PC-9 (cell line): ENCODE measurements at regions not wholly inside any gene's neighbourhood (a gene's known extent, or its start where the extent isn't known, plus 50 kb on each side); places are given as distances from the start of the nearest gene placed in this dataset.

Experiments
- BruUV-seq: library from RNA; stranded (reverse); fragments of 400-500 nt; replicated peaks from 2 replicates; lab custom pipeline; 2021; lab: Mats Ljungman, UMichigan
- CTCF ChIA-PET: fragments of 300-600 bp; sonication (Branson Sonifier 250); formaldehyde crosslinking; loops from one replicate; lab custom pipeline; 2022; ENCODE audit warnings: antibody characterized with exemption; lab: Charles Lee
- POLR2A ChIA-PET: fragments of 300-600 bp; sonication (Branson Sonifier 250); formaldehyde crosslinking; loops from one replicate; lab custom pipeline; 2022; ENCODE audit warnings: antibody characterized with exemption; ENCODE audit not compliant: unreplicated experiment; lab: Charles Lee
- DNase-seq, 2 experiments: peaks; one replicate each; pipeline versions ENCODE4 v3.0.0 to v3.0.0-alpha.2; 2015 to 2022; ENCODE audit warnings: mixed read lengths in 1 of 2
- H2AFZ ChIP-seq: fragments of 200-600 bp; sonication (generic); 2 replicates; pipeline ENCODE4 v1.8.1; 2017; ENCODE audit warnings: antibody characterized with exemption
- H3F3A ChIP-seq: fragments of 200-600 bp; sonication (generic); 2 replicates; pipeline ENCODE4 v1.8.1; 2017; ENCODE audit warnings: antibody characterized with exemption, mild to moderate bottlenecking, low read depth; ENCODE audit not compliant: insufficient read depth
- H3K27ac ChIP-seq: fragments of 200-600 bp; sonication (generic); 2 replicates; pipeline ENCODE4 v1.6.1; 2016; ENCODE audit warnings: mixed run types
- H3K27me3 ChIP-seq: fragments of 200-600 bp; sonication (generic); 2 replicates; pipeline ENCODE4 v1.6.1; 2016; ENCODE audit warnings: low read depth, mixed run types; ENCODE audit not compliant: insufficient read depth
- H3K36me3 ChIP-seq: fragments of 200-600 bp; sonication (generic); 2 replicates; pipeline ENCODE4 v1.6.1; 2016; ENCODE audit warnings: low read depth, mixed run types
- H3K4me1 ChIP-seq: fragments of 200-600 bp; sonication (generic); replicated peaks from 2 replicates; pipeline ENCODE4 v1.6.1; 2016; ENCODE audit warnings: mixed run types; ENCODE audit not compliant: insufficient read depth
- H3K4me2 ChIP-seq: fragments of 200-600 bp; sonication (generic); 2 replicates; pipeline ENCODE4 v1.6.1; 2017; ENCODE audit warnings: mixed run types
- H3K4me3 ChIP-seq: fragments of 200-600 bp; sonication (generic); 2 replicates; pipeline ENCODE4 v1.6.1; 2016; ENCODE audit warnings: mixed run types
- H3K79me2 ChIP-seq: fragments of 200-600 bp; sonication (generic); 2 replicates; pipeline ENCODE4 v1.6.1; 2017; ENCODE audit warnings: low read depth, mixed run types
- H3K9me2 ChIP-seq: fragments of 200-600 bp; sonication (generic); 2 replicates; pipeline ENCODE4 v1.8.1; 2017; ENCODE audit warnings: mild to moderate bottlenecking; ENCODE audit not compliant: insufficient read depth
- H3K9me3 ChIP-seq: fragments of 200-600 bp; sonication (generic); 2 replicates; pipeline ENCODE4 v1.8.1; 2016; ENCODE audit warnings: low read depth; ENCODE audit not compliant: insufficient read depth
- H4K20me1 ChIP-seq: fragments of 200-600 bp; sonication (generic); 2 replicates; pipeline ENCODE4 v1.8.1; 2017; ENCODE audit not compliant: insufficient read depth
- EZH2 ChIP-seq: fragments of 200-600 bp; sonication (generic); IDR thresholded peaks from 2 replicates; pipeline ENCODE4 v1.8.0; 2017; ENCODE audit warnings: antibody characterized with exemption, low read depth
- intact Hi-C: fragments of 100-400 bp; cut with micrococcal nuclease; formaldehyde crosslinking; loops from one replicate; pipeline ENCODE4 v1.10.0; 2022; ENCODE audit not compliant: unreplicated experiment
- TF ChIP-seq, protein P1 (sequence below): fragments of 200-600 bp; sonication (generic); conservative IDR thresholded peaks from 2 replicates; pipeline ENCODE4 v1.6.1; 2017; ENCODE audit warnings: mixed run types, antibody characterized with exemption, mild to moderate bottlenecking, moderate library complexity

DNA sequence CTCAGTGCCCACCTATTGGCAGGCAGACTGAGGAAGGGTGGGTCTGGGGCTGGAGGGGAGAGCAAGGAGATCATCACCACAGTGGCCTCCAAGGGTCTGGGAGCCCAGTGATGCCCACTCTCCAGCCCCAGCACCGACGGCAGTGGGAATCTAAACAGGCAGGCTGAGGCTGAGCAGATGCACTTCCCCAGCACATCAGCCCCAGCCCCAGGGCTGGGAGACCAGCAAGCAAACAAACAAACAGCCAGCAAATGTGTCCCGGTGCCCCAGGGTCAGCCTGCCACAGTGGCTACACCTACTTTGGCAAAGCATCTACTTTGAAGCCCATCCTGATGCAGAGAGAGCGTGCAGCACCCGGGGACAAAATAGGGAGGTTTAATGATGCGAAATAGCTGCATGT, 216.3 kb upstream of the ZC3H12A start:
- Histone ChIP-seq H2AFZ (no peak overlapping the region), H3K4me1 (no peaks in the 10 kb centered on the region), H3K9me3 (no peaks in the 10 kb centered on the region), H3K4me3 (no peak overlapping the region), H3F3A (no peaks in the 10 kb centered on the region), H3K79me2 (no peaks in the 10 kb centered on the region), H3K36me3 (no peaks in the 10 kb centered on the region), H3K4me2 (no peak overlapping the region), H3K27ac (no peak overlapping the region), H3K9me2 (no peaks in the 10 kb centered on the region), H4K20me1 (no peaks in the 10 kb centered on the region), H3K27me3 (peaks cover 68% of the 10 kb centered on the region)
- BruUV-seq = no TSS peak
- no peak for DNase-seq
- intact Hi-C loops = no loop called here
- ChIA-PET POLR2A (no interaction called here), CTCF (no interaction called here)
- TF ChIP-seq EZH2 = no peak
- TF ChIP-seq, protein P1, sequence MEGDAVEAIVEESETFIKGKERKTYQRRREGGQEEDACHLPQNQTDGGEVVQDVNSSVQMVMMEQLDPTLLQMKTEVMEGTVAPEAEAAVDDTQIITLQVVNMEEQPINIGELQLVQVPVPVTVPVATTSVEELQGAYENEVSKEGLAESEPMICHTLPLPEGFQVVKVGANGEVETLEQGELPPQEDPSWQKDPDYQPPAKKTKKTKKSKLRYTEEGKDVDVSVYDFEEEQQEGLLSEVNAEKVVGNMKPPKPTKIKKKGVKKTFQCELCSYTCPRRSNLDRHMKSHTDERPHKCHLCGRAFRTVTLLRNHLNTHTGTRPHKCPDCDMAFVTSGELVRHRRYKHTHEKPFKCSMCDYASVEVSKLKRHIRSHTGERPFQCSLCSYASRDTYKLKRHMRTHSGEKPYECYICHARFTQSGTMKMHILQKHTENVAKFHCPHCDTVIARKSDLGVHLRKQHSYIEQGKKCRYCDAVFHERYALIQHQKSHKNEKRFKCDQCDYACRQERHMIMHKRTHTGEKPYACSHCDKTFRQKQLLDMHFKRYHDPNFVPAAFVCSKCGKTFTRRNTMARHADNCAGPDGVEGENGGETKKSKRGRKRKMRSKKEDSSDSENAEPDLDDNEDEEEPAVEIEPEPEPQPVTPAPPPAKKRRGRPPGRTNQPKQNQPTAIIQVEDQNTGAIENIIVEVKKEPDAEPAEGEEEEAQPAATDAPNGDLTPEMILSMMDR = no peak

DNA sequence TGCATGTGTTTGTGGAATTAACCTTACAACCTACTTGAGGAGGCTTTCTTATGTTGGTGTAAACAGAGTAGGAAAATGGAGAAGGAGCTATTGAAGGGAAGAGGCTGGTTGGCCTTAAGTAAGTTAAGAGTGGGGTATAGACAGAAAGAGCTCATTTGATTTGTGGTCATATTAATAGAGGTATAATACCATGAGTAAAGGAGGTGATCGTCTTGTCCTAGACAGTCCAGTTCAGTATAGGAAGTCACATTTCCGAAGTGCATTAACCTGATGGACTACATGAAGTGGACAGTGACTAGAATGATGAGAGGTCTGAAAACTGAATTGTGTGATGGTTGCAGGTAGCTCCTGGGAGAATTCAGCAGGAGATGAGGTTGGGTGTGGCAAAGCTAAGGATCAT, 215.4 kb upstream of the ZC3H12A start:
- Histone ChIP-seq H3K9me3 (no peaks in the 10 kb centered on the region), H3K4me2 (no peak overlapping the region), H3K36me3 (no peaks in the 10 kb centered on the region), H3F3A (no peaks in the 10 kb centered on the region), H3K27me3 (peaks cover 62% of the 10 kb centered on the region), H4K20me1 (no peaks in the 10 kb centered on the region), H3K4me1 (no peaks in the 10 kb centered on the region), H3K27ac (no peak overlapping the region), H3K79me2 (no peaks in the 10 kb centered on the region), H2AFZ (no peak overlapping the region), H3K9me2 (no peaks in the 10 kb centered on the region), H3K4me3 (no peak overlapping the region)
- intact Hi-C loops = no loop called here
- BruUV-seq = no TSS peak
- TF ChIP-seq EZH2 = no peak
- TF ChIP-seq, protein P1 = no peak
- ChIA-PET CTCF (no interaction called here), POLR2A (interaction anchor here (0.5 kb wide), 1 partner anchor 715 kb away, joined by 4 read pairs; no protein-coding TSS in a partner anchor)
- DNase-seq = no peak

DNA sequence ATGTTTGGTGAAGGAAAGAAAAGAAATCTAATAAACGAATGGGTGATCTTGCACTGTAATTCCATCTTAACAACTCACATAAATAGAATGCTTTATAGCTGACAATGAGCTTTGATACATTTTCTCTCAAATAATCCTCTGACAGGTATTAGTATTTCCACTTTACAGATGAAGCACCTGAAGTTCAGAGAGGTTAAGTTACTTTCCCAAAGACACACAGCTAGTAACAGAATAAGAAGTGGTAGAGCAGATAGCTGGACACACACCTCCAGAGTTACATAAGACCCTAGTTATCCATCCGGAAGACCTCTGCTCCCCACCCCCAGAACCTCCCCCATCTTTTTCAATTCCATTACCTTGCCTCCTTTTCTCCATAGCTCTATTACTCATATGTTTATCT, 213.3 kb upstream of the ZC3H12A start:
- no peaks in the 10 kb centered on the region for H4K20me1 ChIP-seq
- TF ChIP-seq EZH2 = no peak
- TF ChIP-seq, protein P1 = no peak
- no peak overlapping the region for H2AFZ ChIP-seq
- no peaks in the 10 kb centered on the region for H3K79me2 ChIP-seq
- no TSS peak for BruUV-seq
- intact Hi-C loops = no loop called here
- POLR2A ChIA-PET = no interaction called here
- H3K9me2 ChIP-seq = no peaks in the 10 kb centered on the region
- H3K4me2 ChIP-seq = no peak overlapping the region
- no peaks in the 10 kb centered on the region for H3K36me3 ChIP-seq
- no peak overlapping the region for H3K27ac ChIP-seq
- H3K4me1 ChIP-seq = no peaks in the 10 kb centered on the region
- DNase-seq = no peak
- H3K27me3 ChIP-seq = peaks cover 49% of the 10 kb centered on the region
- CTCF ChIA-PET = no interaction called here
- H3K4me3 ChIP-seq = no peak overlapping the region
- no peaks in the 10 kb centered on the region for H3K9me3 ChIP-seq
- no peaks in the 10 kb centered on the region for H3F3A ChIP-seq
